Left ventricle myocardium inferior (tissue), 1 donor: ENCODE measurements at regions not wholly inside any gene's neighbourhood (a gene's known extent, or its start where the extent isn't known, plus 50 kb on each side); places are given as distances from the start of the nearest gene placed in this dataset.

Source experiments
- DNase-seq: peaks from one replicate; pipeline ENCODE4 v3.0.0-alpha.2; 2020
- H3K27ac ChIP-seq: fragments of 200-600 bp; replicated peaks from 2 replicates; pipeline ENCODE4 v1.8.0; 2021
- H3K27me3 ChIP-seq: fragments of 200-600 bp; 2 replicates; pipeline ENCODE4 v1.8.0; 2021; ENCODE audit warnings: low read depth
- H3K36me3 ChIP-seq: fragments of 200-600 bp; 2 replicates; pipeline ENCODE4 v1.8.0; 2021
- H3K4me1 ChIP-seq: fragments of 200-600 bp; 2 replicates; pipeline ENCODE4 v1.8.0; 2021
- H3K4me3 ChIP-seq: fragments of 200-600 bp; 2 replicates; pipeline ENCODE4 v1.8.0; 2021; ENCODE audit warnings: mild to moderate bottlenecking, moderate library complexity
- H3K9me3 ChIP-seq: fragments of 200-600 bp; replicated peaks from 2 replicates; pipeline ENCODE4 v1.8.0; 2021
- intact Hi-C: fragments of 100-400 bp; cut with micrococcal nuclease; formaldehyde crosslinking; loops from one replicate; pipeline ENCODE4 v1.11.0; 2022
- TF ChIP-seq, protein P1 (sequence below): fragments of 200-600 bp; IDR thresholded peaks from 2 replicates; pipeline ENCODE4 v1.8.0; 2021; ENCODE audit warnings: antibody characterized with exemption, mild to moderate bottlenecking, borderline replicate concordance
- donor health status: DM: no; HTN: yes; CAD: no; lungs with severe emphysema.

DNA sequence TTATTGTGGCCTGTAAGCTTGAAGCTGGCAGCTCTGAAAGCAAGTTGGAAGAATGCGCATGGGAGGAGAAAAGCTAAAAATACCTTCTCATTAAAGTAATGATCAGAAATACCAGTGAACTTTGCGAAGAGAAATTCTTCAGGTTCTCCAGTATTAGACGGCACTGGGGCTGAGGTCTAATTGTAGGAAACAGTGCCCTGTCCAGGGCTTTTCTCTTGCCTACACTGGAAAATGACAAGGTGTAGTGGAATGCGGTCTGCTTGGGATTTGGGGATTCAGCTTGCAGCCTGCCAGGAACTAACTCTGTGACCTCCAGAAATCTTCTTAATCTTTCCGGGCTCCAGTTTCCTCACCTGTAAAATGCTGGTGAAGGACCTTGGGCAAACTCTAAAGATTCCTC lies 53.3 kb upstream of the KCNJ16 start:
- Histone ChIP-seq H3K36me3 (no peaks in the 10 kb centered on the region), H3K27me3 (no peaks in the 10 kb centered on the region), H3K4me1 (peaks cover 12% of the 10 kb centered on the region), H3K27ac (no peak overlapping the region), H3K9me3 (no peaks in the 10 kb centered on the region), H3K4me3 (no peak overlapping the region)
- DNase-seq = no peak
- TF ChIP-seq, protein P1, sequence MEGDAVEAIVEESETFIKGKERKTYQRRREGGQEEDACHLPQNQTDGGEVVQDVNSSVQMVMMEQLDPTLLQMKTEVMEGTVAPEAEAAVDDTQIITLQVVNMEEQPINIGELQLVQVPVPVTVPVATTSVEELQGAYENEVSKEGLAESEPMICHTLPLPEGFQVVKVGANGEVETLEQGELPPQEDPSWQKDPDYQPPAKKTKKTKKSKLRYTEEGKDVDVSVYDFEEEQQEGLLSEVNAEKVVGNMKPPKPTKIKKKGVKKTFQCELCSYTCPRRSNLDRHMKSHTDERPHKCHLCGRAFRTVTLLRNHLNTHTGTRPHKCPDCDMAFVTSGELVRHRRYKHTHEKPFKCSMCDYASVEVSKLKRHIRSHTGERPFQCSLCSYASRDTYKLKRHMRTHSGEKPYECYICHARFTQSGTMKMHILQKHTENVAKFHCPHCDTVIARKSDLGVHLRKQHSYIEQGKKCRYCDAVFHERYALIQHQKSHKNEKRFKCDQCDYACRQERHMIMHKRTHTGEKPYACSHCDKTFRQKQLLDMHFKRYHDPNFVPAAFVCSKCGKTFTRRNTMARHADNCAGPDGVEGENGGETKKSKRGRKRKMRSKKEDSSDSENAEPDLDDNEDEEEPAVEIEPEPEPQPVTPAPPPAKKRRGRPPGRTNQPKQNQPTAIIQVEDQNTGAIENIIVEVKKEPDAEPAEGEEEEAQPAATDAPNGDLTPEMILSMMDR = no peak
- intact Hi-C loops = no loop called here

- no peaks in the 10 kb centered on the region for H3K36me3 ChIP-seq
- H3K4me3 ChIP-seq = no peak overlapping the region
- intact Hi-C loops = no loop called here
- H3K27me3 ChIP-seq = no peaks in the 10 kb centered on the region
- no peak for DNase-seq
- TF ChIP-seq, protein P1 = no peak
- no peaks in the 10 kb centered on the region for H3K9me3 ChIP-seq
- H3K4me1 ChIP-seq = peaks cover 12% of the 10 kb centered on the region
- H3K27ac ChIP-seq = no peak overlapping the region
These were observed 52.9 kb upstream of the KCNJ16 start for GRCh38 chr17:70022175-70022574.

GRCh38 chr17:70024253-70024652 lies 50.8 kb upstream of the KCNJ16 start:
- intact Hi-C loops = no loop called here
- Histone ChIP-seq H3K9me3 (no peaks in the 10 kb centered on the region), H3K4me3 (no peak overlapping the region), H3K27me3 (no peaks in the 10 kb centered on the region), H3K36me3 (no peaks in the 10 kb centered on the region), H3K27ac (no peak overlapping the region), H3K4me1 (peaks cover 17% of the 10 kb centered on the region)
- DNase-seq = no peak
- TF ChIP-seq, protein P1 = no peak
